NCI-H345 (cell line): ENCODE measurements at regions not wholly inside any gene's neighbourhood (a gene's known extent, or its start where the extent isn't known, plus 50 kb on each side); places are given as distances from the start of the nearest gene placed in this dataset.
"Not testable (repeated sequence)": the region's sequence is repeated elsewhere in the genome, so short reads cannot be mapped to it uniquely, and the experiment has no call there.

ENCODE experiments used
- DNase-seq: peaks from one replicate; lab custom pipeline; 2025; lab: John Stamatoyannopoulos, UW

- DNase-seq: no peak
These were observed 126.2 kb upstream of the EYA4 start for GRCh38 chr6:133114973-133115372.

- DNase-seq: no peak
These were observed 125.2 kb upstream of the EYA4 start for GRCh38 chr6:133115946-133116345.

- no peak for DNase-seq
These were observed 113.0 kb upstream of the EYA4 start for GRCh38 chr6:133128191-133128590.

GRCh38 chr6:133129556-133129955 lies 111.6 kb upstream of the EYA4 start:
- no peak for DNase-seq

- no peak for DNase-seq
These were observed 110.3 kb upstream of the EYA4 start for GRCh38 chr6:133130863-133131262.

GRCh38 chr6:133131621-133132465 lies 109.3 kb upstream of the EYA4 start:
- no peak for DNase-seq

DNA sequence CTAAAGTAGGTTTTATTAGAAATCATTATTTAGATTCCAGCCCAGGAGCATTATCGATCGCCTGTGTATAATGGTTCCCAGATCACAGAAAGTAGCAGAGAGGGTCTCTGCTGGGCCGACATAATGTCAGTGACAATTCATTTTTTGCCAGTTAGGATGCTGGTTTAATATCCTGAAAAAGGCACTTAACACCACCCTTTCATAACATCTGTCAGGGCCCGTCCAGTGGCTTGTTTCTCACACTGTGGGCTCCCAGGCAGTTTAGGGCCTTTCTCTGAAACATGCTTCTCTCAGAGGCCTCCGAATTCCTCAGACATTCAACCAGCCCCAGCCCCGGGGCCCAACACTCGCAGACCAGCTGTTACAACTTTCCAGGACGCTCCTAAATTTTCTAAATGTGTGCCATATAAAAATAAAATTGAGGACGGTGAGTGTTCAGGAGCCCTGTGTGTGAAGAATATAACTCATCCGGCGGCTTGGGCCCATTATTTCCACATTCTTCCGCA lies 108.6 kb upstream of the EYA4 start:
- DNase-seq: no peak

DNA sequence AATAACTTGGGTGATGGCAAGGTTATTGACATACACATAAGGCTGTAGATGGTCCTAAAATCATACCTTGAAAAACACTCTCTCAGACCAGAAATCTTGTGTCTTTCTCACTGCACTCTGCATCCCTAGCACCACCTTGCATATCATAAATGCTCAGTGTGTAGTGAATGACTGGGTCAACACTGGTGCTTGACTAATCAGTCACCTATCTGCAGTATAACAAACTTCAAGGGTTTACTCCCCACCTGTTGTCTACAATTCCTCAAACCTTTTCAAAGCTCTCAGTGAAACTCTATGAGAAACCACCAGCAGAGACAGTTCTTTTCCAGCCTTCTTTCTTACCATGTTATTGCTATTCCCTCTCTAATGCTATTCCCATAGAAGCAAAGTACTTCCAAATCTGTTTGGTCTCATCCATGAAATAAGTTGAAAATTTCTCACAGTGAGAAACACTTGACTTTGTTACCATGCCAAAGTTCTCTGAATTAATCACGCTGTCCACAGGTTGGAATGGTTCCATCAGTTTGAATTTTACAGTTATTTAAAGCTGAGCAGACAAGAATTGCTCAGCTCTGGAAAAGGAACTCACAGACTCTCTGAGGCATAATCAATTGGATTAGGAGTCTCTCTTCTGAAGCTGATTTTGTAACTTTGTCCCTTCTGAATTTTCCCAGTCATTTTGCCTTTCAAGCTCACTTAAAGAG lies 104.8 kb upstream of the EYA4 start:
- DNase-seq: no peak

GRCh38 chr6:133147470-133148184 lies 93.5 kb upstream of the EYA4 start:
- DNase-seq: not testable (repeated sequence)

DNA sequence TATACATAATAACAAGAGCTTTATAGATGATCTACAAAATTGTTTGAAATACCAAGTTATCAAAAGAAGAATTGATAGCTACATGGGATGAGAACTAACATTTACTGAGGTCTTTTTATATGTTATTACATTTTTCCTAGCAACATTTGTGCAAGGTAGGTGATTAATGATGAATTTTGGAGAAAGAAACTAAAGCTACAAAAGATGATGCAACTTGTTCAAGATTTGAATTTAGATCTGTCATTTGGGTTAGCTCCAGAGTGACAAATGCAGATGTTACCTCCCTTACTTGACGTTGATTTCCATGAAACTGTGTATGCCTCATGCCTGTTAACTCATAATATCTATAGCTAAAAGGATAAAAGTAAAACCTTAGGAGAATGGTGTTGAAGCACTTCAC lies 84.5 kb upstream of the EYA4 start:
- DNase-seq: no peak

DNA sequence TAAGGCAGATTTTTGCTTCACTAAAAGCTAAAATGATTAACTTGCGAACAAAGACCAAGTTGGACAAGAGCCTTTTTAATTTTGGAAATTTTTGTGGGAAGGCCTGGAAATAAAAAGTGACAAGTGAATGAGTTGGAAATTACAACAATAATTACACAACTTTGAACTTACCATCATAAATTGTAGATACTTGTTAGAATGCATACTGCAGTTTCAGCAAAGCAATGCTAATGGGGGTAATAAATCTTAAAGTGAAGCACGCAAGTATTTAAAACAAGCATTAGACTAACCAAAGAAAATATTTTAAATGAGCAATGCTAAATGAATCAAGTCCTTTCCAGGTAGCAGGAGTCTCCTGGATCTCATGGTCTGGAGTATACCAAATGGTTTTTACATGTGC lies 83.2 kb upstream of the EYA4 start:
- DNase-seq: no peak

GRCh38 chr6:133159255-133159795 lies 81.8 kb upstream of the EYA4 start:
- no peak for DNase-seq

GRCh38 chr6:133160536-133160935 lies 80.6 kb upstream of the EYA4 start:
- DNase-seq: no peak

DNA sequence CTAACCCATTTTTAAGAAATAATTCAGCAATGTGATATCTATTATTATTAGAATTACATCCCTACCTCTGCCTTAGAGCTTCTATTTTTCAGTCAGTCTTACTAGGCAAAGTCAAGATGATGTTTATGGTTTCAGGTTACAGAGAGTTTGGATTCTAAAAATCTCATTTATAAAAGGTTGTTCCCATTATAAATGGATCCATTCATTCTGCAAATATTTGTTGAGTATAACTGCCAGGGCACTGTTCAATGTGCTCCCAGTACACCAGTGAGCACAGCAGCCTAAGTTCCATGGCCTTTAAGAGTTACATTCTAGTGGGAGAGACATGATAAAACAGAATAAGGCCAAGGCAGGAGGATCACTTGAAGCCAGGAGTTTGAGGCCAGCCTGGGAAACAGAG lies 75.9 kb upstream of the EYA4 start:
- DNase-seq: no peak

DNA sequence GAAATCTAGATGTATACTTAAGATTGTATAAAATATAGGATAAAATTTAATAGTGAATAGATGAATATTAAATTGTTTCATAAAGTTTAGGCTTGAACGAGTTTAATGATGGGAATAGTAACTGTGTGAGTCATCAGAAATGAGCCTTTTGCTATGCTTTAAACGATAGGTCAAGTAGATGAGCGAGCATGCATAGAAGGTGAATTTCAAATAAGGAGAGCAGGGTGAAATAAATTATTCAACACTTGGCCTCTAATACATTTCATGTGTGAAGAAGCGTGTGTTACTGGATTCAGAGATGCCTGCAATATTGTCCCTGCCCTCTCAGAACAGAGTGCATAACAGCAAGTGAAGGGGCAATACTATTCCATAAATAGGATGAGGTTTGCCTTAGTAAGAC lies 74.4 kb upstream of the EYA4 start:
- DNase-seq: no peak

DNA sequence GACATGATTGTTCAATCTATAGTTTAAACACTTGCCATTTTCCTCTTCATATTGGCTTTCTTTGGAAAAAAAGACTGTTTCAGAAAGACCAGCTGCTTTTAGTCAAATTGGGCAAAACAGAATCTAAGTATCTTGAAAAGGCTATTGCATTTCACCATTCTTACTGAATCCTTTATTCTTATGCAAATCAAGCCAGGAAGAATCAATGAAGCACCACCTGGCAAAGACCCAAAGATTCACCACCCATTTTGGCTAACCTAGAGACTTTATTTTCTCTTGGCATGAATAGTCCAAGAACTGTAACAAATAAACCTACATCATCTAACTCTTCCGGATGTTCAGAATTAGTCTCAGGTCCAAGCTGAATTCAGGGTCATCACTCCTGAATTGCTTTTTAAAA lies 71.3 kb upstream of the EYA4 start:
- no peak for DNase-seq

DNA sequence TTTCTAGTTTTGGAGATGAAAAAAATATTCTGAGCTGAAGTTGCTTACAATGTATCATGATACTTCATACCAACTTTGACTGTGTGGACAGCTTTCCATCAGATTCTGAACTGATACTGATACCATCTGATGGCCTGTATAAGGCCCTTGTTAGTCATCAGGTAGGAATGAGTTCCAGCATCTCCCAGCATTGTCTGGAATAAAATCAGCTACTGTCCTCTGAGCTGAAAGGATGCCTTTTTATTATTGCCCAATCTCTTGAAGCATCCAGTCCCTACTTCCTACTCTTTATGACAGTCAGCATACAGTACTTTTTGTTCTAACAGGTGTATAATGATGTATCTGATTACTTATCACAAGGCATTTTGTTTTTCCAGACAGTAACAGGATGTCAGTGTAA lies 70.6 kb upstream of the EYA4 start:
- DNase-seq: no peak

DNA sequence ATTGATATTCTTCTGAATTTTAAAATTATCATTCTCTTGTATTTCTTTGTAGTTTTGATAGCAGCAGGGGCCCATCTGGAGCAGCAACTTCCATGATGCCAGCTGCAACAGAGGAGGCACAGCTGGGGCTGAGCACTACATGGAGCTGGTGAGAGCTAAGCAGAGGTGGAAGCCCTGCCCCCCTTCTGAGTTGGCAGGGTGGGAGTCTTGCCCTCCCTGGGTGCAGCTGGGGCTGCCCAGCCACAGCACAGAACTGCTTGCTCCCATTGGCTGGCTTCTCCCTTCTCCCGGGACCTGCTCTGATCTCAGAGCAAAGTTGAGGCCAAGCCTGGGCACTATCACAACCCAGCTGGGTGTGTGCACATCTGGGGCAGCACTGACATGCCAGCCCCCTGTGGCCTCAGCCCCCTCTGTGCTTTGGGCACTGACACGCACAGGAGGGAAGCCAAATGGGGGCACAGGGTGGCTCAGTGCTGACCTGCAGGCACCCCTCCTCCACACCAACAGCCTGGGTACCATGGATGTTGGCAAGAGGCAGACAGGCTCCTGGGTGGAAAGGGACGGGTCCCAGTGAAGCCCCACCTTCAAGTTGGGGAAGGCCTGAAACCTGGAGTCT lies 69.1 kb upstream of the EYA4 start:
- DNase-seq: no peak

DNA sequence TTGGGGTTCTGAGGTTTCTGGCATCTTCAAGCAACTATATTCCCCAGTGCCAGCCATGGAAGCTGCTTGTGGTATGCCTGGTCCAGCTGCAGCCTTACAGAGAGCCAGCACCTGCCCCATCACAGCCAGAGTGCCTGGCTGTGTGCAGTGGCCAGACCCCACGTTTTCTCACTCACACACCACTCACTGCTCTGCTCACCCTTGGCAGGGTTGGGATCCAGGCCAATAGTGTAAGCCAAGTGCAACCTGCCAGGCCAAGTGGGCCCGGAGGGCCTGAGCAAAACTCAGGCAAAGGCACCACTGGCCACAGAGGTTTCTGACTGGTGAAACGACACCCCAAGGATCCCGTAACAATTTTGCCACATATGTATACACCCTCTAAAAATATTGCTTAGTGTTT lies 67.9 kb upstream of the EYA4 start:
- no peak for DNase-seq

GRCh38 chr6:133179481-133179880 lies 61.7 kb upstream of the EYA4 start:
- DNase-seq: no peak

DNA sequence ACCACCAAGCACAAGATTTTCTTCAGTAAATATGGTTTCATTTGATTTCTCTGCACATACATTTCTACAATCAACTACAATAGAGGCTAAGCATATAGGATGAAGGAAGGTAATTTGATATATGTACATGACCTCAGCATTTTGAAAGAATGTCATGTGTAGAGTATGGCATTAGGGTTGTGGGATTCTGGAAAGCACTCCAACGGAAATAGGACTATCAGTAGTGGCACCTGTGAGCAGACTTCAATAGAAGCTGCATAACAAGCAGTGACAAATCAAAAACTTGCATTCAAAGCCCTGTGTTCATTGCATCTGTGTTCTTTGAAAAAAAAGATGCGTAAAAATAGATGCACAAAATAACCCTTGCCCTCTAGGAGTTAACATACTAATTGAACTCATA lies 57.5 kb upstream of the EYA4 start:
- DNase-seq: no peak

DNA sequence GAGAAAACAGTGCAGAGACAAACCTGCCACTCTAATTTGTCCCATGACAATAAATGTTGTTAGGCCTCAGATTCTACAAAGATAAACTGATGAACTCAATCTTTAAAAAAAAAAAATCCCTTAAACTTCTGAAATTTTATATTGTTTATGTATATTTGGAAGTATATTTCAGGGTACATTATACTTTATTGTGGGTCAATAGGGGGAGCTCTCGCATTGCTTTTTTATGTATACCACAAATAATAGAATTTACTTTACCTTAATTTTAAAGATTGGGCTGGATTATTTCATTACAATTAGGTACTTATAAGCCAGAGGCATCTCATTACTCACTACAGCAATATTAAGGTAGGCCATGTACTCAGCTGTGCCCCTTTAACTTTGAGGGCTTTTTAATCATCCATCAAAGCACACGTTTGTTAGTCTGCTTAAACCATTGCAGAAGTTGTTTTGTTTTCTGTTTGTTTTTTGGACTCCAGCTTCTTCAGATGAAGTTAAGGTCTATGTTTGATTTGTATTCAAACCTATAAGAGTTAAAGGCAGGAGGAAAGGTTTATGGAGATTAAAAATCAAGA lies 56.3 kb upstream of the EYA4 start:
- no peak for DNase-seq
